KOPT-K1 (cell line): ENCODE measurements at regions not wholly inside any gene's neighbourhood (a gene's known extent, or its start where the extent isn't known, plus 50 kb on each side); places are given as distances from the start of the nearest gene placed in this dataset.
"Not testable (repeated sequence)": the region's sequence is repeated elsewhere in the genome, so short reads cannot be mapped to it uniquely, and the experiment has no call there.

Experiments
- H3K27ac ChIP-seq: fragments of 200-600 bp; sonication (generic); 2 replicates; pipeline ENCODE4 v1.5.1; 2016; ENCODE audit warnings: antibody characterized with exemption, mild to moderate bottlenecking, low read depth, low read length; ENCODE audit not compliant: poor library complexity, severe bottlenecking
- H3K36me3 ChIP-seq: fragments of 200-600 bp; sonication (generic); 2 replicates; pipeline ENCODE4 v1.5.1; 2017; ENCODE audit warnings: antibody characterized with exemption, mild to moderate bottlenecking, low read length, moderate library complexity; ENCODE audit not compliant: insufficient read depth
- H3K9me3 ChIP-seq: fragments of 200-600 bp; sonication (generic); 2 replicates; pipeline ENCODE4 v1.5.1; 2017; ENCODE audit warnings: antibody characterized with exemption, low read length, mild to moderate bottlenecking; ENCODE audit not compliant: insufficient read depth, poor library complexity, severe bottlenecking

DNA sequence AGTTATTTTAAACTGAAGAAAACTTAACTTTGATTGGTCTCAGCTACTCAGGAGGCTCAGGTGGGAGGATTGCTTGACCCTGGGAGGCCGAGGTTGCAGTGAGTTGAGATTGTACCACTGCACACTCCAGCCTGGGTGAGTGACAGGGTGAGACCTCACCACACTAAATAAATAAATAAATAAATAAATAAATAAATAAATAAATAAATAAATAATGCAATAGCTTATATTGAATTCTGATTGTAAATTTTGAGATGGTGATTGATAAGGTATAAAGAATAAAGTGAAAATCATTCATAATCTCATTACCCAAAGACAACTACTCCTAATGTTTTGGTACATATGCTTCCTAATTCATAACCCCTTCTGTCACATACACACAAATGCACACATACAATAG lies 58.1 kb downstream of the TUBA3C start:
- peaks cover 1% of the 10 kb centered on the region for H3K9me3 ChIP-seq
- no peak overlapping the region for H3K27ac ChIP-seq
- no peaks in the 10 kb centered on the region for H3K36me3 ChIP-seq

GRCh38 chr13:19117913-19118739 lies 63.5 kb downstream of the TUBA3C start:
- Histone ChIP-seq H3K36me3 (no peaks in the 10 kb centered on the region), H3K27ac (no peak overlapping the region), H3K9me3 (peaks cover 4% of the 10 kb centered on the region)

- H3K27ac ChIP-seq, H3K9me3 ChIP-seq, H3K36me3 ChIP-seq: not testable (repeated sequence)
Observed at GRCh38 chr13:19109225-19109624, 72.4 kb downstream of the TUBA3C start.

DNA sequence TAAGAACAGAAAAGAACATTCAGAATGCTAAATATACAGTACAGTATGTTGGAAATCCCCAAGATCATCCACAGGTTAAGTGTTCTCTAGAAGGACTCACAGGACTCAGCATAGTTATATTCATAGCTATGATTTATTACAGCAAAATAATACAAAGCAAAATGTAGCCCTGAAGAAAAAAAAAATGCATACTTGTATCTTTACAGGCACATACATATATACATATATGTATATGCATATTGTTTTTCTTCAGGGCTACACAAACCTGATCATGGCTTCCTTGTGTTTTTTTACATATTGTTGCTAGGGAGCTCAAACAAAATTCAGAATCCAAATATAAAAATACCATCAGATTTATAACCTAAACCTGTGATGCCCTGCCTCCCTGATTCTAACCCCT lies 78.5 kb downstream of the TUBA3C start:
- Histone ChIP-seq H3K36me3 (no peaks in the 10 kb centered on the region), H3K27ac (no peak overlapping the region), H3K9me3 (no peaks in the 10 kb centered on the region)

GRCh38 chr13:19093369-19093768 lies 88.3 kb downstream of the TUBA3C start:
- Histone ChIP-seq H3K36me3 (no peaks in the 10 kb centered on the region), H3K27ac (no peak overlapping the region), H3K9me3 (peaks cover 23% of the 10 kb centered on the region)

DNA sequence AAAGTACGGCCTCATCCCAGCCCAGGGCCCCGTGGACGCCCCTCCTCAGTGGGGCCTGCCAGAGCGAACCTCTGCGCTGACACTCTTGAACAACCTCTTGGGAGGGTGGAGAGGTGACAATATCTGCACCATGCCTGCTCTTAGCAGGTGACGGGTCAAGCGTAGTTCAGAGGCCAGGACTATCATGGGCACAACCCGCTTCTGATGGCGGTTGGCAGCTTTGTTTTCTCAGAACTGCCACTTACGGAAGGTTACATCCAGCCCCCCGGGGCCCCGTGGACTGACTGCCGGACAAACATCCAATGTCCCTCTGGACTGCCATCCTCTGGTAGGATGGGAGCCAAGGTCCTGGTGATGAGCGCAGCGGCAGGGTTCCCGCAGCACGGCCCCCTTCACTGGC lies 91.1 kb downstream of the TUBA3C start:
- no peaks in the 10 kb centered on the region for H3K36me3 ChIP-seq
- no peak overlapping the region for H3K27ac ChIP-seq
- peaks cover 26% of the 10 kb centered on the region for H3K9me3 ChIP-seq

DNA sequence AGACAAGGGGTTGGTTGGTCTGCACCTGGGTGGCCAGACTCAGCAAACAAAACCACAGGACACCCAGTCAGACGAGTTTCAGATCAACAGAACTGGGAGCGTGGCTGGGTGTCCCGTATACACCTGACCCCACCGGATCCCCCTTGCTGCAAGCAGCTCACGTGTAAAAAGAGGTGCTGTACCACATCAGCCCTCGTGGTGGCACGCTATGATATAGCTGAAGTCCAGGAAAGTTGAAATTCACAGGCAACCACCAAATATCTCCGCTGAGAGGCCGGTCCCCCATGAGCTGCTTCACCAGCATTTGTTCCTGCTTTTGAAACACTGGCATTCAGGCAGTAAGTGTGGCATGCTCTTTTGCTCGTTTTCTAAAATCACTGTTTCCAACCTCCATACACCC lies 92.3 kb downstream of the TUBA3C start:
- no peak overlapping the region for H3K27ac ChIP-seq
- H3K36me3 ChIP-seq, result no peaks in the 10 kb centered on the region
- peaks cover 33% of the 10 kb centered on the region for H3K9me3 ChIP-seq

DNA sequence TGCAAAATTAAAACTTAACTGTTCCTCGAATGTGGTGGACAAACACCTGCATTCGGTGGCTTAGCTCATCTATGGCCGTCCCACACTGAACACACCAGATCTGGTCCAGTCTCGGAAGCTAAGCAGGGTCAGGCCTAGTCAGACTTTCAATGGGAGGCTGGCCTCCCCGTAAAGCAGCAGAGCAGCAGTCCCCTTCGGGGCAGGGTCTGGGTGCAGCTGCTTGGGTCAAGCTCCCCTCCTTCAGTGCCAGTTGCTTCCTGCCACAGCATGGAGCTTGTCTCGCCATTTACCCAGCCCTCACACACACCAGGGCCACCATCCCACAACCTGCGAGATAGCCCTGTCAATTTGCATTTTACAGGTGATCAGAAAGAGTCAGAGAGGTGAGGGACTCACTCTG lies 93.2 kb downstream of the TUBA3C start:
- no peak overlapping the region for H3K27ac ChIP-seq
- H3K9me3 ChIP-seq, result peaks cover 33% of the 10 kb centered on the region
- no peaks in the 10 kb centered on the region for H3K36me3 ChIP-seq

DNA sequence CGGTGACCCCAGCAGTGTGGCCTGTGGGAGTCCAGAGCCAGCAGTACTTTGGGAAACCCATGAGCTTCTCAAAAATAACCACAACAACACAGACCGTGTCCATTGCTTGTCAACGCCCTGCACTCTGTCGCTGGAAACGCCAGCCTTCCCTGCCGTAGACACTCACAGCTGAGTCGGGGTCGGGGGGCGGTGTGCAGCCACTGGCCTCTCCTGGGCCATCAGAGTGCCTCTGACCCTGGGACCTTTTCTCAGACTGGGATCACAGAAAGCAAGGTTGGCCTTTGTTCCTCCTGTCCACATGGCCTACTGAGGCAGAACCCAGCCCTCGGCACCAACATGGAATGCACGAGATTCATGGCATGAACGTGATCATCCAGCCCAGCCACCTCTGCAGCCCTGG lies 95.7 kb downstream of the TUBA3C start:
- H3K36me3 ChIP-seq, result no peaks in the 10 kb centered on the region
- peaks cover 32% of the 10 kb centered on the region for H3K9me3 ChIP-seq
- H3K27ac ChIP-seq, result no peak overlapping the region

GRCh38 chr13:19085258-19085657 lies 96.4 kb downstream of the TUBA3C start:
- Histone ChIP-seq H3K27ac (no peak overlapping the region), H3K36me3 (no peaks in the 10 kb centered on the region), H3K9me3 (peaks cover 25% of the 10 kb centered on the region)

GRCh38 chr13:19083340-19083739 lies 98.3 kb downstream of the TUBA3C start:
- peaks cover 9% of the 10 kb centered on the region for H3K9me3 ChIP-seq
- H3K27ac ChIP-seq, result no peak overlapping the region
- H3K36me3 ChIP-seq, result no peaks in the 10 kb centered on the region

DNA sequence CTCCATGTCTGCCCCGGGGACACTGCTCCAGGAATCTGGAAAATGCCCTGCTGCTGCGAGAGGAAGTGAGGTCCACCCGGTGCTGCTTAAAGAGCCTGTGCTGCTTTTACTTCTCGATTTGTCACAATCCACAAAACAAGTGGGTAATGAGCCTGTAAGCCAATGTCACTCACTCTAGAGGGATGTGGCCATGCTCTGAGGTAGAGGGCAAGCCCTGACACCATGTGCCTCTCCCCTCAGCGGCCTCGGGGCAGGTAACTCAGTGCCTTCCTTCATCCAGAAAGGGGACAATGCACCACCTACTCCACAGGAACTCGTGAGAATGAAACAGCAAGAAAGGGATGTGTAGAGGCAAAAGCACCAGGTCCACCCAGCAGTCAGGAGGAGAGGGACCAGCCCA lies 106.2 kb downstream of the TUBA3C start:
- Histone ChIP-seq H3K27ac (no peak overlapping the region), H3K9me3 (peaks cover 7% of the 10 kb centered on the region), H3K36me3 (no peaks in the 10 kb centered on the region)

GRCh38 chr13:19074519-19074918 lies 107.1 kb downstream of the TUBA3C start:
- H3K36me3 ChIP-seq, result no peaks in the 10 kb centered on the region
- no peak overlapping the region for H3K27ac ChIP-seq
- H3K9me3 ChIP-seq, result peaks cover 13% of the 10 kb centered on the region

- H3K27ac ChIP-seq, H3K36me3 ChIP-seq: not testable (repeated sequence)
- peaks cover 13% of the 10 kb centered on the region for H3K9me3 ChIP-seq
Observed at GRCh38 chr13:19074106-19074505, 107.5 kb downstream of the TUBA3C start.

GRCh38 chr13:19072956-19073706 lies 108.5 kb downstream of the TUBA3C start:
- H3K9me3 ChIP-seq, result peaks cover 13% of the 10 kb centered on the region
- not testable (repeated sequence) for H3K36me3 ChIP-seq, H3K27ac ChIP-seq

DNA sequence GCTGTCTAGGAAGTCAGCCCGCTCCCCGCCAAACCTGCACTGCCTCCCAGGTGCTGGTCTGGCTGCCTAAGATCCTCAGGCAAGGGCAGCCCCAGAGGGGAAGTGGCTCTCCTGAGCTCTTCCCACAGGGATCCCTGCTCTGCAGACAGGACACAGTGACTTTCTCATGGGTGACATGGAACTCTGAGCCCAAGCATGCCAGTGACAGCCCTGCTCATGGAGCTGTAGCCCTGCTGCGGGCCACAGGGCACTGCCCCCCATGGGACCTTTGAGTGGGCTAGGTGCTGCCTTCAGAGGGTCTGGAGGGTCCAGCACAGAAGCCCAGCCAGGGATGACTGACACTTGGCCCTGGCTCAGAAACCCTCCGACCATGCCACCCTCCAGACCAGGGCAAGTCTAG lies 109.1 kb downstream of the TUBA3C start:
- peaks cover 13% of the 10 kb centered on the region for H3K9me3 ChIP-seq
- H3K36me3 ChIP-seq, result no peaks in the 10 kb centered on the region
- H3K27ac ChIP-seq, result no peak overlapping the region
